ENCODE measurements at regions not wholly inside any gene's neighbourhood (a gene's known extent, or its start where the extent isn't known, plus 50 kb on each side); places are given as distances from the start of the nearest gene placed in this dataset.

DNA sequence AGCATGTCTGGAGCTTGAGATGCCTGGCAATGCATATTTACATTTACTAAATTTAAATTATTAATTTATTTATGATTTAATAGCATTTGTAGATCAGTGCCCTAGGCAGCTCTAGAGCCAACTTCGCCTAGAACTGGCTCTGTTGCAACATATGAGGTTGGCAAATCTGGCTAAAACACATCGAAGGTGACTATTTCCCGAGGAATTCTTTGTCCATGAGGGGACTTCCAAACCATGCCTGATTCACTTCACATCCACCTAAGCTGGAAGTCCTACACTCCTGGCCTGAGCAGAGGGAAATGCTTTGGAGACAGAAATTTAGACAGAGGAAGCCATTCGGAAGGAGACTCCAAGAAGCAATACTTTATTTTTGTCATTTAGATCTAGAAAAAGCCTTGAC, 211.0 kb upstream of the ARG1 start:
- no peak overlapping the region for H2AFZ ChIP-seq (ENCODE audit: low read depth)
- TF ChIP-seq, protein P1, sequence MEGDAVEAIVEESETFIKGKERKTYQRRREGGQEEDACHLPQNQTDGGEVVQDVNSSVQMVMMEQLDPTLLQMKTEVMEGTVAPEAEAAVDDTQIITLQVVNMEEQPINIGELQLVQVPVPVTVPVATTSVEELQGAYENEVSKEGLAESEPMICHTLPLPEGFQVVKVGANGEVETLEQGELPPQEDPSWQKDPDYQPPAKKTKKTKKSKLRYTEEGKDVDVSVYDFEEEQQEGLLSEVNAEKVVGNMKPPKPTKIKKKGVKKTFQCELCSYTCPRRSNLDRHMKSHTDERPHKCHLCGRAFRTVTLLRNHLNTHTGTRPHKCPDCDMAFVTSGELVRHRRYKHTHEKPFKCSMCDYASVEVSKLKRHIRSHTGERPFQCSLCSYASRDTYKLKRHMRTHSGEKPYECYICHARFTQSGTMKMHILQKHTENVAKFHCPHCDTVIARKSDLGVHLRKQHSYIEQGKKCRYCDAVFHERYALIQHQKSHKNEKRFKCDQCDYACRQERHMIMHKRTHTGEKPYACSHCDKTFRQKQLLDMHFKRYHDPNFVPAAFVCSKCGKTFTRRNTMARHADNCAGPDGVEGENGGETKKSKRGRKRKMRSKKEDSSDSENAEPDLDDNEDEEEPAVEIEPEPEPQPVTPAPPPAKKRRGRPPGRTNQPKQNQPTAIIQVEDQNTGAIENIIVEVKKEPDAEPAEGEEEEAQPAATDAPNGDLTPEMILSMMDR (conservative IDR thresholded peaks at IDR 0.05; ENCODE audit: low read depth, low read length) = no peak
- H3K79me2 ChIP-seq (ENCODE audit: insufficient read depth, low read depth) = no peaks in the 10 kb centered on the region
- no peak overlapping the region for H3K9ac ChIP-seq
- H3K4me1 ChIP-seq (ENCODE audit: low read depth, poor library complexity, severe bottlenecking) = no peaks in the 10 kb centered on the region
- H3K27ac ChIP-seq = no peak overlapping the region
- no peaks in the 10 kb centered on the region for H3K27me3 ChIP-seq (ENCODE audit: insufficient read depth, low read depth)
- no peak overlapping the region for H3K4me2 ChIP-seq
- H3K4me3 ChIP-seq (IDR thresholded peaks at IDR 0.05; ENCODE audit: insufficient read depth, low read depth, low read length) = no peak overlapping the region
- no peaks in the 10 kb centered on the region for H3K36me3 ChIP-seq (ENCODE audit: insufficient read depth)
- H4K20me1 ChIP-seq (ENCODE audit: insufficient read depth) = no peaks in the 10 kb centered on the region

DNA sequence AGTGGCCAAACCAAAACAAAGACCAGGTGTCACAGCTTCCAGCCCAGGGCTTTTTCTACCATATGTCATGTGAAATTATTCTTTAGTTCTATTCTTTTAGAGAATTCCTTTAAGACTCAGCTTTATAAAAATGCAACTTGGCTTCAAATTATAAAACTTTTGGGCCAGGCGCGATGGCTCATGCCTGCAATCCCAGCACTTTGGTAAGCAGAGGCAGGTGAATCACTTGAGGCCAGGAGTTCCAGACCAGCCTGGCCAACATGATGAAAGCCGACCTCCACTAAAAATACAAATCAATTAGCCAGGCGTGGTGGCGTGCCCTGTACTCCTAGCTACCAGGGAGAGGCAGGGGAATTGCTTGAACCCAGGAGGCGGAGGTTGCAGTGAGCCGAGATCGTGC, 210.3 kb upstream of the ARG1 start:
- Histone ChIP-seq H3K27ac (no peak overlapping the region), H3K4me2 (no peak overlapping the region), H4K20me1 (ENCODE audit: insufficient read depth) (no peaks in the 10 kb centered on the region), H2AFZ (ENCODE audit: low read depth) (no peak overlapping the region), H3K4me1 (ENCODE audit: low read depth, poor library complexity, severe bottlenecking) (peaks cover 6% of the 10 kb centered on the region), H3K4me3 (IDR thresholded peaks at IDR 0.05; ENCODE audit: insufficient read depth, low read depth, low read length) (no peak overlapping the region), H3K9ac (no peak overlapping the region), H3K36me3 (ENCODE audit: insufficient read depth) (no peaks in the 10 kb centered on the region), H3K79me2 (ENCODE audit: insufficient read depth, low read depth) (no peaks in the 10 kb centered on the region), H3K27me3 (ENCODE audit: insufficient read depth, low read depth) (no peaks in the 10 kb centered on the region)
- TF ChIP-seq, protein P1 (conservative IDR thresholded peaks at IDR 0.05; ENCODE audit: low read depth, low read length) = no peak

DNA sequence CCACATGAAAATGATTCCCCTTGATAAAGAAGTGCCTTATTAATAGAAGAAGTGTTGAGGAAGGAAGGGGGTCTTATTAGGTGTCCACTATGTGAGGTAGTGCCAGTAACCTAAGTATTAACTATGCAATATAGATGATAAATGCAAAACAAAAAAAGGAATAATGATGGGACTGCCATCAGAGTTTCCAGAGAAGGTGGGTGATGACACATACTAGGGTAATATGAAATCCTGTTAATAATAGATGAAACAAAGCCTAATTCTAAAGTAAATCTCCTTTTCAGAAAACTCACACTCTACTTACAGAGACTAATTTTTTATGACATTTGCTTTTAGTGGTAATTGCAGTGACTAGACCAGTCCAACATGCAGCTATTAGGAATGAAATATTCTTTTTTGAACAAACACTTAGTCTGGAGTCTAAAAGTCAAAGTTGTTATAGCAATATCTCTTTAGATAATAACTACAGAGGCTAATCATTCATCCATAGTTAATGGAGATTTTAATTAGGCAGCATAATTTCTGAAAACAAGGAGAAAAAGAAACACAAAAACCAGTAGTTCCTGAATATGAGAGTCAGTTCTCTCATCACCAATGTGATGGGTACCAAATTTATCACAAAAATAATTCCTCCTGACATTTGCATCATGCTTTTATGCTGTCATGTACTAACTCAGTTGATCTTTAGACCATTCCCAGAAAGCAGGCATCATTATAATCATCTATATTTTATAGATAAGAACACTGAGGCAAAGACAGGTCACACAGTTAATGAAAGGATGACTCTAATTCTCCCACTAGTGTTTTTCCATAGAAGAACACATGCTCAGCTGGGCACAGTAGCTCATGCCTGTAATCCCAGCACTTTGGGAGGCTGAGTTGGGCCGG, 208.8 kb upstream of the ARG1 start:
- Histone ChIP-seq H3K4me3 (IDR thresholded peaks at IDR 0.05; ENCODE audit: insufficient read depth, low read depth, low read length) (no peak overlapping the region), H3K4me1 (ENCODE audit: low read depth, poor library complexity, severe bottlenecking) (peaks cover 19% of the 10 kb centered on the region), H3K36me3 (ENCODE audit: insufficient read depth) (no peaks in the 10 kb centered on the region), H3K79me2 (ENCODE audit: insufficient read depth, low read depth) (no peaks in the 10 kb centered on the region), H3K4me2 (no peak overlapping the region), H3K9ac (no peak overlapping the region), H2AFZ (ENCODE audit: low read depth) (no peak overlapping the region), H3K27ac (no peak overlapping the region), H3K27me3 (ENCODE audit: insufficient read depth, low read depth) (no peaks in the 10 kb centered on the region), H4K20me1 (ENCODE audit: insufficient read depth) (no peaks in the 10 kb centered on the region)
- TF ChIP-seq, protein P1 (conservative IDR thresholded peaks at IDR 0.05; ENCODE audit: low read depth, low read length) = no peak

DNA sequence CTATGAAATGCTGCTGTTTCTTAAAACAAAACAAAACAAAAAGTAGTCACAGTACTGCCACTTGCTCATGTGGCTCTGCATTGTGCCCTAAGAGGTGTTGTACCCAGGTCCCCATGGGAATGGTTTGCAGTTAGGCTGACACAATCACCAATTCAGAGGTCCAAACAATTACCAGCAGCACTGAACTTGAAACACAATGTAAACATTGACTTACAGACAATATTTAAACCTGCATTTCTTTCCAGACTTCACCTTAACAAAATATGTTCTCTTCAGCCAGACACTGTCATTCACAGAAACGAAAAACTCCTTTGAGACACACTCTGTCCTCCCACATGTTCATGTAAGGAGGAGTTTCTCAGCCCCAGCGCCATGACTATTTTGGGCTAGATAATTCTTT, 206.8 kb upstream of the ARG1 start:
- Histone ChIP-seq H4K20me1 (ENCODE audit: insufficient read depth) (no peaks in the 10 kb centered on the region), H3K79me2 (ENCODE audit: insufficient read depth, low read depth) (no peaks in the 10 kb centered on the region), H3K4me2 (no peak overlapping the region), H3K27ac (no peak overlapping the region), H3K36me3 (ENCODE audit: insufficient read depth) (no peaks in the 10 kb centered on the region), H3K27me3 (ENCODE audit: insufficient read depth, low read depth) (no peaks in the 10 kb centered on the region), H2AFZ (ENCODE audit: low read depth) (no peak overlapping the region), H3K4me1 (ENCODE audit: low read depth, poor library complexity, severe bottlenecking) (peaks cover 19% of the 10 kb centered on the region), H3K9ac (no peak overlapping the region), H3K4me3 (IDR thresholded peaks at IDR 0.05; ENCODE audit: insufficient read depth, low read depth, low read length) (no peak overlapping the region)
- TF ChIP-seq, protein P1 (conservative IDR thresholded peaks at IDR 0.05; ENCODE audit: low read depth, low read length) = no peak

Measured in KMS-11 (cell line).